Tibial artery (tissue), 4 donors: ENCODE measurements at regions not wholly inside any gene's neighbourhood (a gene's known extent, or its start where the extent isn't known, plus 50 kb on each side); places are given as distances from the start of the nearest gene placed in this dataset.

ENCODE experiments used
- DNase-seq, 2 donors: peaks; one replicate each; pipeline ENCODE4 v3.0.0-alpha.2; 2019
- H3K27ac ChIP-seq, 2 donors: fragments of 200-600 bp; sonication (generic) in 1 of 2; 1 replicate in 1 of 2; 2 replicates in 1 of 2; pipeline ENCODE4 v1.5.1; 2018 to 2019; ENCODE audit warnings: mild to moderate bottlenecking in 1 of 2
- H3K27me3 ChIP-seq, 2 donors: fragments of 200-600 bp; sonication (generic) in 1 of 2; one replicate each; pipeline versions ENCODE4 v1.5.1 to v1.6.0; 2016 to 2019
- H3K36me3 ChIP-seq, 3 donors: fragments of 200-600 bp; sonication (generic) in 2 of 3; one replicate each; pipeline ENCODE4 v1.5.1; 2016 to 2019; ENCODE audit warnings: mild to moderate bottlenecking in 2 of 3
- H3K4me1 ChIP-seq, 4 donors: fragments of 200-600 bp; sonication (generic) in 2 of 4; 1 replicate in 3 of 4; 2 replicates in 1 of 4; pipeline ENCODE4 v1.5.1; 2016 to 2019
- H3K4me3 ChIP-seq, 2 donors: fragments of 200-600 bp; sonication (generic) in 1 of 2; 1 replicate in 1 of 2; 2 replicates in 1 of 2; pipeline ENCODE4 v1.5.1; 2018 to 2019; ENCODE audit warnings: mild to moderate bottlenecking in 2 of 2
- H3K9me3 ChIP-seq, 3 donors: fragments of 200-600 bp; sonication (generic) in 1 of 3; one replicate each; pipeline ENCODE4 v1.5.1; 2016 to 2019
- intact Hi-C: fragments of 100-400 bp; cut with DNase I; formaldehyde crosslinking; loops from one replicate; pipeline ENCODE4 v1.15.0; 2023; ENCODE audit warnings: low total_unique reads
- TF ChIP-seq, protein P1 (sequence below), 2 experiments: fragments of 200-600 bp in 1 of 2; fragments of 450-650 bp in 1 of 2; IDR thresholded peaks; one replicate each; pipeline ENCODE4 v1.5.1; 2017 to 2019; ENCODE audit warnings: antibody characterized with exemption in 2 of 2, mild to moderate bottlenecking in 1 of 2, moderate library complexity in 1 of 2

DNA sequence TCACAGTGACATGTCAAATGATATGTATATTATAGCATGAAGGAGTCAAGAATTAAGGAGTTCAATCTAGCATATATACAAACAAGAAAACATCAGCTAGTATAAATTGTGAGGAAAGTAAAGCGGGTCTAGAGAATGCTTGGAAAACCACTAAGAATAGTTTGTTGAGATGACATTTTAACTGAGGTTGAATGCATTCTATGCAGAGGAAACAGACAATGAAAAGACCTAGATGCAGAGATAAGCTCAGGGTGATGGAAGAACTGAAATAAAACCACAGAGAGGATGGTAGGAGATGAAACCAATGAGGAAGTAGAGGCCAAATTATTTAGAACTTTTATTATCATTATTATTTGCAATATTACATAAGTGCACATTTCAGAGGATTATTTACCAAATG is 803.6 kb upstream of the FANCL start:
- no peak for DNase-seq
- Histone ChIP-seq H3K27me3 (no peaks in the 10 kb centered on the region), H3K27ac (no peak overlapping the region), H3K4me1 (no peaks in the 10 kb centered on the region), H3K4me3 (no peak overlapping the region), H3K9me3 (no peaks in the 10 kb centered on the region), H3K36me3 (no peaks in the 10 kb centered on the region)
- TF ChIP-seq, protein P1, sequence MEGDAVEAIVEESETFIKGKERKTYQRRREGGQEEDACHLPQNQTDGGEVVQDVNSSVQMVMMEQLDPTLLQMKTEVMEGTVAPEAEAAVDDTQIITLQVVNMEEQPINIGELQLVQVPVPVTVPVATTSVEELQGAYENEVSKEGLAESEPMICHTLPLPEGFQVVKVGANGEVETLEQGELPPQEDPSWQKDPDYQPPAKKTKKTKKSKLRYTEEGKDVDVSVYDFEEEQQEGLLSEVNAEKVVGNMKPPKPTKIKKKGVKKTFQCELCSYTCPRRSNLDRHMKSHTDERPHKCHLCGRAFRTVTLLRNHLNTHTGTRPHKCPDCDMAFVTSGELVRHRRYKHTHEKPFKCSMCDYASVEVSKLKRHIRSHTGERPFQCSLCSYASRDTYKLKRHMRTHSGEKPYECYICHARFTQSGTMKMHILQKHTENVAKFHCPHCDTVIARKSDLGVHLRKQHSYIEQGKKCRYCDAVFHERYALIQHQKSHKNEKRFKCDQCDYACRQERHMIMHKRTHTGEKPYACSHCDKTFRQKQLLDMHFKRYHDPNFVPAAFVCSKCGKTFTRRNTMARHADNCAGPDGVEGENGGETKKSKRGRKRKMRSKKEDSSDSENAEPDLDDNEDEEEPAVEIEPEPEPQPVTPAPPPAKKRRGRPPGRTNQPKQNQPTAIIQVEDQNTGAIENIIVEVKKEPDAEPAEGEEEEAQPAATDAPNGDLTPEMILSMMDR (IDR thresholded peaks at IDR 0.05), result no peak
- intact Hi-C loops, result no loop called here

DNA sequence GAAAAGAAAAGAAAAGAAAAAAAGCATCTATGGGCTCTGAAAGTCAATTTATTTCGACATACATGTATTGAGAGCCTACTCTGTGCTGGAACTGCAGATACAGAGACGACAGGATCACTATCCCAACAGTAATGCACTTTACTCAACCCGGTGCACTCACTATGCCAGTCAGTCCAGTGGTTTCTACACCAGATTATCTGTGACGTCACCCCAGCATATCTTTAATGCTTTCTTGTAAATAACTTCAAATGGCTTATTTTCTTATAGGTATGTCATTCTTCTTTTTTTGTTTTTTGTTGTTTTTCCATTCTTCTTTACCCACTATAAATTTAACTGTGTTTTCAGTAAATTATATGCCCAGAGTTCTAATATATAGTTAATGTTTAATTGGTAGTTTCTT is 800.0 kb upstream of the FANCL start:
- Histone ChIP-seq H3K36me3 (no peaks in the 10 kb centered on the region), H3K27me3 (no peaks in the 10 kb centered on the region), H3K27ac (no peak overlapping the region), H3K4me3 (no peak overlapping the region), H3K4me1 (no peaks in the 10 kb centered on the region), H3K9me3 (no peaks in the 10 kb centered on the region)
- TF ChIP-seq, protein P1 (IDR thresholded peaks at IDR 0.05), result no peak
- intact Hi-C loops, result no loop called here
- DNase-seq, result no peak

DNA sequence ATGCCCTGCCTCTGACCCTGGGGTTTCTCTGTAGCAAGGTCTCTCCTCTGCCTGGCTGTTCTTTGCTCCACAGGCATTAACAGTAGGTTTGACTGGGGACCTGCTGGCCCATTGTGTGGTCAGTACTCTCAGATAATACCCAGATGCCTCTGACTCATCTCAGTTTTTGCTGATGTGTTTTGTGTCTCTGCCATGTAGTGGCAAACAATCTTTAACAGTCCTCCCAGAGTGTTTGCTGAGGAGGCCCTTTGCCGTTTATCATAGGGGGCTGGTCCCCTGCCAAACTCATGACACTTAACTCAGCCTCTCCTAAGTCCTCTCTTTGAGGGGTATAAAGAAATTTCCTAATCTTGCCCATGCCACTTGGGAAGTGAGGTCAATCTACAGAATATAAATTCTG is 793.7 kb upstream of the FANCL start:
- Histone ChIP-seq H3K4me1 (no peaks in the 10 kb centered on the region), H3K27me3 (no peaks in the 10 kb centered on the region), H3K4me3 (no peak overlapping the region), H3K27ac (no peak overlapping the region), H3K36me3 (no peaks in the 10 kb centered on the region), H3K9me3 (no peaks in the 10 kb centered on the region)
- DNase-seq, result no peak
- intact Hi-C loops, result no loop called here
- TF ChIP-seq, protein P1 (IDR thresholded peaks at IDR 0.05), result no peak

DNA sequence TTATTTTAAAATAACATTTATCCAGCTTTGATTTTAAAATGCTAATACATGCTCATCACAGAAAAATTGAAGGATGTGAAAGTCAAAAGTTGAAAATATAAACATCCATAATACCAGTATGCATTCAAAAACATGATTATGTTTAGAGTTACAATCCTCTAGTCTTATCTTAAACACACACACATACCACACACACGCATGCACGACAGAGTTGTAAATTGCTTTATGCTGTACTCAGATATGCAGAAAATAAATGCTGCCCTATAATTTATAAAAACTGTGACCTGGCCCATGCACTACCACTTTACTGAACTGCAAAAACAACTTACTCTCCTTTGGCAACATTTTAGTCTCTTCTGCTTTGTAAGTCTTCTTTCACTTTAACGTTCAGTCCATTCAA is 793.0 kb upstream of the FANCL start:
- Histone ChIP-seq H3K4me1 (peaks cover 0 to under 1% (median 0%) of the 10 kb centered on the region in 4 donors), H3K36me3 (no peaks in the 10 kb centered on the region), H3K4me3 (no peak overlapping the region), H3K9me3 (no peaks in the 10 kb centered on the region), H3K27ac (no peak overlapping the region), H3K27me3 (no peaks in the 10 kb centered on the region)
- intact Hi-C loops, result no loop called here
- DNase-seq, result no peak
- TF ChIP-seq, protein P1 (IDR thresholded peaks at IDR 0.05), result no peak

DNA sequence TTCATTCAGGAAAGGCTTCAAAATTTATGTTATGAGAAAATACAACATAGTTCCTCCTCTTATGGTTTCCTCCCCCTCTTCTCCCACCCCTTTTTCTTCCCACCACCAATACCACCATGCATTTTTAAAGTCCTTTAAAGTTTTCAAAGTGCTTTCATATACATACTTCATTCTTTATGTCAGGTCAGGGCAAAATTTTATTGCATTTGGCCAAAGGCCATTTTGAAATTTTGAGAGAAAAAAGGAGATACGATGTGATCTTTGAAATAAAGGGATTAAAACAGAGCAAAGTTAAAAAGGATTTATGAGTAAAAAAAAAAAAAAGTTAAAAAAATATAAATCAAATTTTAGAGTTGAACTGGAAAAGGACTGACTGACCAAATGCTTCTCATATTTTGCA is 792.5 kb upstream of the FANCL start:
- no peaks in the 10 kb centered on the region for H3K36me3 ChIP-seq
- H3K9me3 ChIP-seq, result no peaks in the 10 kb centered on the region
- no peak for DNase-seq
- H3K4me3 ChIP-seq, result no peak overlapping the region
- no peaks in the 10 kb centered on the region for H3K27me3 ChIP-seq
- no peak overlapping the region for H3K27ac ChIP-seq
- TF ChIP-seq, protein P1 (IDR thresholded peaks at IDR 0.05), result no peak
- H3K4me1 ChIP-seq, result peaks cover 0 to 3% (median 0%) of the 10 kb centered on the region in 4 donors
- intact Hi-C loops, result no loop called here

DNA sequence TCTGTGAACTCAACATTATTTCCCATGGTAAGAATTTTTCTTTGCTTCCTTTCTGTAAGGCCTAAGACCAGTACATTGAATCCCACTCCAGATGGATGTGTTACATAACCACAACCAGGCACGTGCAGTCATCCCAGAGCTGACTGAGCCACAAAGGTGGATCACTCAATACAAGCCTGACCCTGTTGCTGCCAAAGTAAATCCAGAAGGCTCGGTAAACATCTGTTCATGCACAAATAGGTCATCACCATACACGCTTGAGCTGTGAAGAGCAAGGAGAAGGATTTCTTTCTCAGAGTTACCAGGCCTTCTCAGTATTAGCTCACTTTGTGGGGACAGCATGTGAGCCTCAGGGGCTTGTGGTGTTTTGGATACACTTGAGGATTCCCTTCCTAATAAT is 791.4 kb upstream of the FANCL start:
- intact Hi-C loops, result no loop called here
- no peak for DNase-seq

More for the DNA sequence above, 791.4 kb upstream of the FANCL start:
- Histone ChIP-seq H3K36me3 (no peaks in the 10 kb centered on the region), H3K4me3 (no peak overlapping the region), H3K27me3 (no peaks in the 10 kb centered on the region), H3K9me3 (no peaks in the 10 kb centered on the region), H3K4me1 (peaks cover 0 to 3% (median 0%) of the 10 kb centered on the region in 4 donors), H3K27ac (no peak overlapping the region)
- TF ChIP-seq, protein P1 (IDR thresholded peaks at IDR 0.05), result no peak
